Neural crest cell (in vitro differentiated cells): ENCODE measurements at regions not wholly inside any gene's neighbourhood (a gene's known extent, or its start where the extent isn't known, plus 50 kb on each side); places are given as distances from the start of the nearest gene placed in this dataset.
"Not testable (repeated sequence)": the region's sequence is repeated elsewhere in the genome, so short reads cannot be mapped to it uniquely, and the experiment has no call there.

ENCODE experiments used
- DNase-seq: peaks from one replicate; pipeline ENCODE4 v3.0.0; 2021; ENCODE audit warnings: low read depth, mixed read lengths, low spot score
- H3K27ac Mint-ChIP-seq: one replicate; pipeline ENCODE4 v1.8.0; 2021; ENCODE audit warnings: mild to moderate bottlenecking, mixed read lengths; ENCODE audit not compliant: unreplicated experiment
- H3K27me3 Mint-ChIP-seq: 2 replicates; pipeline ENCODE4 v1.8.0; 2021; ENCODE audit warnings: low read depth, mild to moderate bottlenecking, mixed read lengths
- H3K36me3 Mint-ChIP-seq: 2 replicates; pipeline ENCODE4 v1.8.0; 2021; ENCODE audit warnings: low read depth, mild to moderate bottlenecking, mixed read lengths
- H3K4me1 Mint-ChIP-seq: 2 replicates; pipeline ENCODE4 v1.8.0; 2021; ENCODE audit warnings: mixed read lengths
- H3K4me3 Mint-ChIP-seq: one replicate; pipeline ENCODE4 v1.8.0; 2021; ENCODE audit warnings: mild to moderate bottlenecking, mixed read lengths
- H3K9me3 Mint-ChIP-seq: 2 replicates; pipeline ENCODE4 v1.8.0; 2021; ENCODE audit warnings: mixed read lengths
- TF ChIP-seq, protein P1 (sequence below): fragments of 200-600 bp; sonication (generic); conservative IDR thresholded peaks from 2 replicates; pipeline ENCODE4 v1.5.0; 2021; ENCODE audit warnings: antibody characterized with exemption, mild to moderate bottlenecking

- no peak overlapping the region for H3K4me3 Mint-ChIP-seq
- H3K27ac Mint-ChIP-seq: no peak overlapping the region
- TF ChIP-seq, protein P1, sequence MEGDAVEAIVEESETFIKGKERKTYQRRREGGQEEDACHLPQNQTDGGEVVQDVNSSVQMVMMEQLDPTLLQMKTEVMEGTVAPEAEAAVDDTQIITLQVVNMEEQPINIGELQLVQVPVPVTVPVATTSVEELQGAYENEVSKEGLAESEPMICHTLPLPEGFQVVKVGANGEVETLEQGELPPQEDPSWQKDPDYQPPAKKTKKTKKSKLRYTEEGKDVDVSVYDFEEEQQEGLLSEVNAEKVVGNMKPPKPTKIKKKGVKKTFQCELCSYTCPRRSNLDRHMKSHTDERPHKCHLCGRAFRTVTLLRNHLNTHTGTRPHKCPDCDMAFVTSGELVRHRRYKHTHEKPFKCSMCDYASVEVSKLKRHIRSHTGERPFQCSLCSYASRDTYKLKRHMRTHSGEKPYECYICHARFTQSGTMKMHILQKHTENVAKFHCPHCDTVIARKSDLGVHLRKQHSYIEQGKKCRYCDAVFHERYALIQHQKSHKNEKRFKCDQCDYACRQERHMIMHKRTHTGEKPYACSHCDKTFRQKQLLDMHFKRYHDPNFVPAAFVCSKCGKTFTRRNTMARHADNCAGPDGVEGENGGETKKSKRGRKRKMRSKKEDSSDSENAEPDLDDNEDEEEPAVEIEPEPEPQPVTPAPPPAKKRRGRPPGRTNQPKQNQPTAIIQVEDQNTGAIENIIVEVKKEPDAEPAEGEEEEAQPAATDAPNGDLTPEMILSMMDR: no peak
- H3K9me3 Mint-ChIP-seq: no peaks in the 10 kb centered on the region
- no peaks in the 10 kb centered on the region for H3K4me1 Mint-ChIP-seq
- H3K36me3 Mint-ChIP-seq: no peaks in the 10 kb centered on the region
- H3K27me3 Mint-ChIP-seq: peaks cover 6% of the 10 kb centered on the region
- DNase-seq: no peak
These were observed 84.6 kb upstream of the TBX18 start for GRCh38 chr6:84848960-84849359.

DNA sequence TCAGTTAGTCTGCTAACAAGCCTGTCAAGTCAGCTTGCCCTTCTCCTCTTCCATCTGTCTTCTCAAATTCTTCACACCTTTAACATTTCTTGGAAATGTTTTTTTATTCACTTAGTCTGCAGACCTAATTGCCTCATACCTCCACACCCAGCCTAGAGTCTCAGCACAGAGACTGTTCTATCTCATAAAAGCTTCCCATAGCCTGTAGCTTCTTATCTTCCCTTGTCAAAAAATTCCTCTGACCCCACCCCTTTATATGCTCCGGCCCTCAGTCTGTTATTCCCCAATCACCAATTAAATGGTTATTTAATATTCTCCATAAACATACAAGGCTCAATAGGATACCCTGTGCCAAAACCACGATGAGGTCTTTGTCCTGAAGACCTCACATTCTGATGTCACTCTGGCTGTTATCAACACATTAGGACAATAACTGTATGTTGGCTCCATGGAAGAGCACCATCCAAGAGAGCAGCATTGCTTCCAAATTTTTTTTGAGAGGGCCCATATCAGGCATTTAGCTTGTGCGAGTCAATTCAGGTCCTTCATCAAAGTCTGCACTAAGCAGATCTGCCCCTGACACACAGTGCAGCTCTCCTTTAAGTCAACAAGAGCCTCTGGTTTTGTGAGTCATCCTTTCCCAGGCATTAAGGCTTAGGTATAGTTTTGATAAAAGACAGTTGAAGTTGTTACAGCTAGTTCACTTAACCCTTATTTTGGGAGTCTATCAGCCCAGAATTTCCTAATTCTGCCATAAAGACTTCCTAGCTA, 83.2 kb upstream of the TBX18 start:
- H3K4me3 Mint-ChIP-seq: no peak overlapping the region
- no peaks in the 10 kb centered on the region for H3K9me3 Mint-ChIP-seq
- no peaks in the 10 kb centered on the region for H3K27me3 Mint-ChIP-seq
- DNase-seq: no peak
- TF ChIP-seq, protein P1: no peak
- H3K36me3 Mint-ChIP-seq: no peaks in the 10 kb centered on the region
- H3K4me1 Mint-ChIP-seq: no peaks in the 10 kb centered on the region
- H3K27ac Mint-ChIP-seq: no peak overlapping the region

GRCh38 chr6:84842525-84843166, 78.2 kb upstream of the TBX18 start:
- Mint-ChIP-seq H3K4me1 (no peaks in the 10 kb centered on the region), H3K4me3 (no peak overlapping the region), H3K9me3 (peaks cover 3% of the 10 kb centered on the region), H3K27me3 (peaks cover 2% of the 10 kb centered on the region), H3K36me3 (no peaks in the 10 kb centered on the region), H3K27ac (no peak overlapping the region)
- no peak for DNase-seq
- TF ChIP-seq, protein P1: no peak

DNA sequence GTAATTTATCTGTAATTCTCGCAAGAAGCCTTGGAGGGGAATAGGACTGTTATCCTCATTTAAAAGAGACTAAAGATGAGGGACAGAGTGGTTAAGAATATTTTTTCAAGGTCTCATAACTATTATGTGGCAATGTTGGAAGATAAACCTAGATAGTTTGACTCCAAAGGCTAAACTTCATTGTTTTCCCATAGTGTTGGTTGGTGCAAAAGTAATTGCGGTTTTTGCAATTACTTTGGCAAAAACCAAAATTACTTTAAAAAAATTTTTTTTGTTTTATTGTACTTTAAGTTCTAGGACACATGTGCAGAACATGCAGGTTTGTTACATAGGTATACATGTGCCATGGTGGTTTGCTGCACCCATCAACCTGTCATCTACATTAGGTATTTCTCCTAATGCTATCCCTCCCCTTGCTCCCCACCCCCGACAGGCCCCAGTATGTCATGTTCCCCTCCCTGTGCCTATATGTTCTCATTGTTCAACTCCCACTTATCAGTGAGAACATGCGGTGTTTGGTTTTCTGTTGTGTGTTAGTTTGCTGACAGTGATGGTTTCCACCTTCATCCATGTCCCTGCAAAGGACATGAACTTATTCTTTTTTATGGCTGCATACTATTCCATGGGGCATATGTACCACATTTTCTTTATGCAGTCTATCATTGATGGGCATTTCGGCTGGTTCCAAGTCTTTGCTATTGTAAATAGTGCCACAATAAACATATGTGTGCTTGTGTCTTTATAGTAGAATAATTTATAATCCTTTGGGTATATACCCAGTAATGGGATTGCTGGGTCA, 72.9 kb upstream of the TBX18 start:
- not testable (repeated sequence) for H3K27ac Mint-ChIP-seq, H3K4me1 Mint-ChIP-seq, DNase-seq, H3K27me3 Mint-ChIP-seq, H3K4me3 Mint-ChIP-seq, H3K36me3 Mint-ChIP-seq
- H3K9me3 Mint-ChIP-seq: peaks cover 12% of the 10 kb centered on the region

- peaks cover 4% of the 10 kb centered on the region for H3K36me3 Mint-ChIP-seq
- H3K4me1 Mint-ChIP-seq: no peaks in the 10 kb centered on the region
- no peak for DNase-seq
- peaks cover 12% of the 10 kb centered on the region for H3K9me3 Mint-ChIP-seq
- H3K27ac Mint-ChIP-seq: no peak overlapping the region
- TF ChIP-seq, protein P1: no peak
- no peak overlapping the region for H3K4me3 Mint-ChIP-seq
- peaks cover 5% of the 10 kb centered on the region for H3K27me3 Mint-ChIP-seq
These were observed 72.0 kb upstream of the TBX18 start for GRCh38 chr6:84836366-84836765.

DNA sequence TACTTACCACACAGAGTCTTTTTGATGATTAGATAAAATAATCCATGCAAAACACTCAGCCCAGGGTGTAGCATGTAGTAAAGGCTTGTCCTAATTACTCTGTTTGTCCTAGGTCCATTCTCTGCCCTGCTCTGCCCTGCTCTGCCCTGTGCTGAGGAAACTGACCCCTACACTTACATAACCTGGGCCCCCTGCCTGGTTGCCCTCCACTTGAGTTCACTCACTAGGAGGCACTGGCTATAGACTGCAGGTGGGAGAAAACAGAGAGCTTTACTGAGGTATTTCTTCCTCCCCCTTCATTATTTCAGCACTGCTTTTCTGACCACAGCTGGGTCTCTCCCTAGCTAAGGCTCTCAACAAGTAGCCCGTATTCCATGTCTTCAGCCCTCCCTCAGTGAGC, 70.9 kb upstream of the TBX18 start:
- H3K4me3 Mint-ChIP-seq: no peak overlapping the region
- TF ChIP-seq, protein P1: no peak
- peaks cover 4% of the 10 kb centered on the region for H3K36me3 Mint-ChIP-seq
- peaks cover 11% of the 10 kb centered on the region for H3K9me3 Mint-ChIP-seq
- no peaks in the 10 kb centered on the region for H3K4me1 Mint-ChIP-seq
- DNase-seq: no peak
- peaks cover 5% of the 10 kb centered on the region for H3K27me3 Mint-ChIP-seq
- H3K27ac Mint-ChIP-seq: no peak overlapping the region

DNA sequence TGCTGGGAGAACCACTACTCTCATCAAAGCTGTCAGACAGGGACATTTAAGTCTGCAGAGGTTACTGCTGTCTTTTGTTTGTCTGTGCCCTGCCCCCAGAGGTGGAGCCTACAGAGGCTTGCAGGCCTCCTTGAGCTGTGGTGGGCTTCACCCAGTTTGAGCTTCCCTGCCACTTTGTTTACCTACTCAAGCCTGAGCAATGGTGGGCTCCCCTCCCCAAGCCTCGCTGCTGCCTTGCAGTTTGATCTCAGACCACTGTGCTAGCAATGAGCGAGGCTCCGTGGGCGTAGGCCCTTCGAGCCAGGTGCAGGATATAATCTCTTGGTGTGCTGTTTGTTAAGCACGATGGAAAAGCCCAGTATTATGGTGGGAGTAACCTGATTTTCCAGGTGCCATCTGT, 67.5 kb upstream of the TBX18 start:
- not testable (repeated sequence) for H3K9me3 Mint-ChIP-seq, H3K27me3 Mint-ChIP-seq, H3K27ac Mint-ChIP-seq, H3K36me3 Mint-ChIP-seq, H3K4me3 Mint-ChIP-seq, DNase-seq, H3K4me1 Mint-ChIP-seq
